Thyroid gland (tissue), 4 donors: ENCODE measurements at regions not wholly inside any gene's neighbourhood (a gene's known extent, or its start where the extent isn't known, plus 50 kb on each side); places are given as distances from the start of the nearest gene placed in this dataset.

Experiments used
- DNase-seq, 2 donors: peaks; one replicate each; pipeline ENCODE4 v3.0.0-alpha.2; 2019
- H3K27ac ChIP-seq, 3 donors: fragments of 200-600 bp; sonication (generic); 1 replicate in 2 of 3; 2 replicates in 1 of 3; pipeline ENCODE4 v1.5.1; 2016 to 2019; ENCODE audit warnings: mild to moderate bottlenecking in 1 of 3, moderate library complexity in 1 of 3
- H3K27me3 ChIP-seq: fragments of 200-600 bp; sonication (generic); one replicate; pipeline ENCODE4 v1.5.1; 2019
- H3K36me3 ChIP-seq, 2 donors: fragments of 200-600 bp; sonication (generic); one replicate each; pipeline ENCODE4 v1.5.1; 2016 to 2019
- H3K4me1 ChIP-seq, 2 donors: fragments of 200-600 bp; sonication (generic); one replicate each; pipeline ENCODE4 v1.5.1; 2017 to 2019
- H3K4me3 ChIP-seq, 3 donors: fragments of 200-600 bp; sonication (generic); replicated peaks in 1 of 3; 1 replicate in 2 of 3; 2 replicates in 1 of 3; pipeline ENCODE4 v1.5.1; 2016; ENCODE audit warnings: mild to moderate bottlenecking in 1 of 3
- H3K9me3 ChIP-seq: fragments of 200-600 bp; sonication (generic); one replicate; pipeline ENCODE4 v1.5.1; 2017
- POLR2A ChIP-seq, 2 donors: fragments of 450-650 bp; IDR thresholded peaks; one replicate each; pipeline ENCODE4 v1.6.1; 2017; ENCODE audit warnings: antibody characterized with exemption in 2 of 2, mild to moderate bottlenecking in 2 of 2, moderate library complexity in 1 of 2
- WGBS, 2 donors: methylation state at CpG; one replicate each; pipeline ENCODE4 v1.1.5; 2017; 5-methylcytosine and 5-hydroxymethylcytosine counted together
- intact Hi-C: fragments of 100-400 bp; cut with DNase I; formaldehyde crosslinking; loops from one replicate; pipeline ENCODE4 v1.15.1; 2023
- TF ChIP-seq, protein P1 (sequence below), 6 experiments: fragments of 200-600 bp in 3 of 6; fragments of 450-650 bp in 3 of 6; sonication (generic) in 3 of 6; IDR thresholded peaks; one replicate each; pipeline ENCODE4 v1.5.1; 2016 to 2019; ENCODE audit warnings: antibody characterized with exemption in 6 of 6, mild to moderate bottlenecking in 2 of 6, inconsistent platforms in 1 of 6, moderate library complexity in 1 of 6

DNA sequence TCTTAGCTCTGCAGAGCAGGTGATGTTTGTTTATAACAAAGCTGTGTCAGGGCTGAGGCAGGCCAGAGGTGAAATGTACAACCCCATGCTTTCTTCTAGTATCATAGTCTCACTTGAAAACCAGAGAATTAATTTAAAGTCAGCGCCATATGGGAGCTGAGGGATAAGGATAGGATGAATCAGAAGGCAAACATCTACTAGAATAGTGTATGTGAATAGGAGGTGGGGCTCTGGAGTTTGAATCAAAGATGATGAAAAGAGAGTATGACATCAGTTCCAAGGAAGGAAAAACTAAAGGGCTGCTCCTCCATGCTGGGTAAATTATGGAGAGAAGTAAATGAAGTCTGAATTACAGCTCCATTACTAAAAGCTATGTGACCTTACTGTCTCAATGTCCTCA lies 441.5 kb downstream of the RASEF start:
- DNase-seq: no peak
- WGBS, 2 donors: 91 to 93% methylated on average over 1 of the region's 1 CpG
- H3K4me1 ChIP-seq: no peaks in the 10 kb centered on the region
- TF ChIP-seq POLR2A (IDR thresholded peaks at IDR 0.05): no peak
- TF ChIP-seq, protein P1, sequence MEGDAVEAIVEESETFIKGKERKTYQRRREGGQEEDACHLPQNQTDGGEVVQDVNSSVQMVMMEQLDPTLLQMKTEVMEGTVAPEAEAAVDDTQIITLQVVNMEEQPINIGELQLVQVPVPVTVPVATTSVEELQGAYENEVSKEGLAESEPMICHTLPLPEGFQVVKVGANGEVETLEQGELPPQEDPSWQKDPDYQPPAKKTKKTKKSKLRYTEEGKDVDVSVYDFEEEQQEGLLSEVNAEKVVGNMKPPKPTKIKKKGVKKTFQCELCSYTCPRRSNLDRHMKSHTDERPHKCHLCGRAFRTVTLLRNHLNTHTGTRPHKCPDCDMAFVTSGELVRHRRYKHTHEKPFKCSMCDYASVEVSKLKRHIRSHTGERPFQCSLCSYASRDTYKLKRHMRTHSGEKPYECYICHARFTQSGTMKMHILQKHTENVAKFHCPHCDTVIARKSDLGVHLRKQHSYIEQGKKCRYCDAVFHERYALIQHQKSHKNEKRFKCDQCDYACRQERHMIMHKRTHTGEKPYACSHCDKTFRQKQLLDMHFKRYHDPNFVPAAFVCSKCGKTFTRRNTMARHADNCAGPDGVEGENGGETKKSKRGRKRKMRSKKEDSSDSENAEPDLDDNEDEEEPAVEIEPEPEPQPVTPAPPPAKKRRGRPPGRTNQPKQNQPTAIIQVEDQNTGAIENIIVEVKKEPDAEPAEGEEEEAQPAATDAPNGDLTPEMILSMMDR (IDR thresholded peaks at IDR 0.05): no peak
- no peak overlapping the region for H3K4me3 ChIP-seq
- intact Hi-C loops: no loop called here
- no peak overlapping the region for H3K27ac ChIP-seq
- H3K27me3 ChIP-seq: no peaks in the 10 kb centered on the region
- H3K36me3 ChIP-seq: no peaks in the 10 kb centered on the region
- H3K9me3 ChIP-seq: no peaks in the 10 kb centered on the region

DNA sequence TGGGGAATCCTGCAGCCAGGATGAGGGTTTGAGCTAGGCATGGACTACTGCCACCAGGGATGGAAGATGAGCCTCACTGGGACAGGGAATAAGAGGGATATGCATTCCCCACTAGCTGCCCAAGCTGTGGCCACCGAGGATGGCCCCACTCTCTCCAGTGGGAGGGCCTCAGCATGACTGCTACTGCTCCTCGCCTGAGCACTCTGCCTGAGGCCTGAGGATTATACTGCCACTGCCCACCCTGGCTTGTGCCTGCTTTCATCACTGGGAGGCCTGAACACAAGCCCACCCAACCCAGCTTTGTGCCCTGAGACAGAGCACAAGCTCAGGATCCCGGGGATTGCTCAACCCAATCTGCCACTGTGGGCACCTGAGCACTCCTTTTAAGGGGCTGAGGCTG lies 425.6 kb downstream of the RASEF start:
- Histone ChIP-seq H3K9me3 (no peaks in the 10 kb centered on the region), H3K36me3 (no peaks in the 10 kb centered on the region), H3K27ac (no peak overlapping the region), H3K4me3 (no peak overlapping the region), H3K4me1 (no peaks in the 10 kb centered on the region), H3K27me3 (no peaks in the 10 kb centered on the region)
- intact Hi-C loops: no loop called here
- WGBS, 2 donors: 90 to 100% methylated on average over 2 to 3 of the region's 3 CpGs
- no peak for DNase-seq
- no peak for TF ChIP-seq POLR2A (IDR thresholded peaks at IDR 0.05)
- TF ChIP-seq, protein P1 (IDR thresholded peaks at IDR 0.05): no peak

DNA sequence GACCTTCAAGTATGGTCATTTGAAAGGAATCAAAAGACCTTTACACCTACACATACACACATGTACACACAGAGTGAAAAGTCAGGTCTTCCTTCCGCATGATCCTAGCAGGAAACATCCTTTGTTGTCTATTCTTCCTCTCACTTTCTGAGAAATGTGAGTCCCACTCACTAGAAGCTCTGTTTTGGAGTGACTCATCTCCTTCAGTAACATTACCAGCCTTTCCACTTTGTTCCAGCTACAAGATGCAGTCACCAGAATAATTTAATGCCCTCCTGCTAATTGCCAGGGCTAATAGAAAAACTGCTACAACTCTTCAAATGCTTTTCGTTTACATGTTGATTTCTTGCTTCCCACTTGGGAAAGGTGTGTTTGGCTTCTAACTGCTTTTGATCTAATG lies 417.3 kb downstream of the RASEF start:
- H3K27ac ChIP-seq: no peak overlapping the region
- no peak overlapping the region for H3K4me3 ChIP-seq
- WGBS, 2 donors: 81 to 89% methylated on average over 2 of the region's 2 CpGs
- intact Hi-C loops: no loop called here
- H3K36me3 ChIP-seq: no peaks in the 10 kb centered on the region
- TF ChIP-seq POLR2A (IDR thresholded peaks at IDR 0.05): no peak
- TF ChIP-seq, protein P1 (IDR thresholded peaks at IDR 0.05): no peak
- H3K9me3 ChIP-seq: no peaks in the 10 kb centered on the region
- H3K4me1 ChIP-seq: no peaks in the 10 kb centered on the region
- no peaks in the 10 kb centered on the region for H3K27me3 ChIP-seq
- DNase-seq: no peak

DNA sequence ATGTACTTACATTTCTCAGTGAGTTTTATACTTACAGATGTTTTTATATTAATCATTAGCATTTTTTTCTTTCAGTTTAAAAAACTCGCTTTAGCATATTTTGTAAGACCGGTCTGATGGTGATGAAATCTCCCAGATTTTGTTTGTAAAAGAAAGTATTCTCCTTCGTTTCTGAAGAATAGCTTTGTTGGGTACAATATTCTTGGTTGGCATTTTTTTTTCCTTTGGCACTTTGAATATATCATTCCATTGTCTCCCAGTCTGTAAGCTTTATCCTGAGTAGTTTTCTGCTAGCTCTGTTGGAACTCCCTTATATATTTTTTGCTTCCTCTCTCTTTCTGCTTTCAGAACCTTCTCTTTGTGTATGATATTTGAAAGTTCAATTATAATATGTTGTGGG lies 412.6 kb downstream of the RASEF start:
- Histone ChIP-seq H3K27me3 (no peaks in the 10 kb centered on the region), H3K4me1 (no peaks in the 10 kb centered on the region), H3K9me3 (no peaks in the 10 kb centered on the region), H3K27ac (no peak overlapping the region), H3K36me3 (no peaks in the 10 kb centered on the region), H3K4me3 (no peak overlapping the region)
- DNase-seq: no peak
- intact Hi-C loops: no loop called here
- WGBS, 2 donors: 79 to 84% methylated on average over 3 of the region's 3 CpGs
- TF ChIP-seq, protein P1 (IDR thresholded peaks at IDR 0.05): no peak

DNA sequence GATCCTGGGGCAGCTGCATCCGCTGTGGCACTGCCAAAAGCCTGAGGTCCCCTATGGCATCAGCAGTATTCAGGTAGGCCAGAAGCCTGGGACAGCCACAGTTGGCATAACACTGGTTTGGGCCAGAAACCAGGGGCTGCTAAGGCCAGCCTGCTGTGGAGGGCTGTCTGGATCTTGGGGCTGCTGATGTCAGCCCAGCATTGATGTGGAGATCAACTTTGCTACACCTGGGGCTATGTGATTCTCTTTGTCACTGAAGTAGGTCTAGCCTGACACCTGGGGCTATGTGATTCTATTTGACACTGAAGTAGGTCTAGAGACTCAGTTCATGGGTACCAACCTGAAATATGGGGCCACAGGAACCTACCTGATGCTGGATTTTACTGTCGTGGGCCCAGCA lies 411.5 kb downstream of the RASEF start:
- no peaks in the 10 kb centered on the region for H3K9me3 ChIP-seq
- H3K4me1 ChIP-seq: no peaks in the 10 kb centered on the region
- no peaks in the 10 kb centered on the region for H3K36me3 ChIP-seq
- no peak overlapping the region for H3K4me3 ChIP-seq
- intact Hi-C loops: no loop called here
- TF ChIP-seq POLR2A (IDR thresholded peaks at IDR 0.05): no peak
- TF ChIP-seq, protein P1 (IDR thresholded peaks at IDR 0.05): no peak
- H3K27me3 ChIP-seq: no peaks in the 10 kb centered on the region
- DNase-seq: no peak
- WGBS, 2 donors: 92 to 94% methylated on average over 2 of the region's 2 CpGs
- no peak overlapping the region for H3K27ac ChIP-seq
